Cardiac fibroblast (primary cell): ENCODE measurements at regions not wholly inside any gene's neighbourhood (a gene's known extent, or its start where the extent isn't known, plus 50 kb on each side); places are given as distances from the start of the nearest gene placed in this dataset.
A peak's percentile ranks its signal among the peaks of the same experiment; 100 is the strongest.

Source experiments
- DNase-seq, 2 donors: peaks; one replicate each; pipeline versions ENCODE4 v3.0.0 to v3.0.0-alpha.2; 2010; ENCODE audit warnings: low read depth in 2 of 2
- H3K4me3 ChIP-seq, 2 donors: replicated peaks in 1 of 2; 1 replicate in 1 of 2; 2 replicates in 1 of 2; pipeline ENCODE4 v1.5.1; 2011; ENCODE audit warnings: low read depth in 2 of 2, low read length in 2 of 2, mild to moderate bottlenecking in 2 of 2, moderate library complexity in 1 of 2
- TF ChIP-seq, protein P1 (sequence below): IDR thresholded peaks from one replicate; pipeline ENCODE4 v1.5.1; 2011; ENCODE audit warnings: low read depth, mild to moderate bottlenecking, low read length, inconsistent platforms

DNA sequence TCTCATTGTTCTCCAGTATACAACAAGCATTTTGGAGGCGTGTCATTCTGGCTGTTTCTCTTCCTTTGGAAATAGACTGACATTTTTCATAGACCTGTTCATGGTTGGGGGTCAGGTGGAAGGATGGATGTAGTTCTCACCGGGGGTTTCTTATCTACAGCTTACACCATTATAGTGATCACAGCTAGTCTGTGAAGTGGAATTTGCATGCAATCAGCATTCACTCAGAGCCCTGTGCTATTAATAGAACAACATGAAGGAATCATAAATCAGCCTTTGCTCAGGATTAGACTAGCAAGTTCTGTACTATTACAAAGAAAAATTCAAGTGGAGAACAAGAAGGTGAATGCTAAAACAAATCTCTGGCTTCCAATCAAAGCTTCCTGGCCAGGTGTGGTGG is 132.6 kb upstream of the PUDP start:
- TF ChIP-seq, protein P1, sequence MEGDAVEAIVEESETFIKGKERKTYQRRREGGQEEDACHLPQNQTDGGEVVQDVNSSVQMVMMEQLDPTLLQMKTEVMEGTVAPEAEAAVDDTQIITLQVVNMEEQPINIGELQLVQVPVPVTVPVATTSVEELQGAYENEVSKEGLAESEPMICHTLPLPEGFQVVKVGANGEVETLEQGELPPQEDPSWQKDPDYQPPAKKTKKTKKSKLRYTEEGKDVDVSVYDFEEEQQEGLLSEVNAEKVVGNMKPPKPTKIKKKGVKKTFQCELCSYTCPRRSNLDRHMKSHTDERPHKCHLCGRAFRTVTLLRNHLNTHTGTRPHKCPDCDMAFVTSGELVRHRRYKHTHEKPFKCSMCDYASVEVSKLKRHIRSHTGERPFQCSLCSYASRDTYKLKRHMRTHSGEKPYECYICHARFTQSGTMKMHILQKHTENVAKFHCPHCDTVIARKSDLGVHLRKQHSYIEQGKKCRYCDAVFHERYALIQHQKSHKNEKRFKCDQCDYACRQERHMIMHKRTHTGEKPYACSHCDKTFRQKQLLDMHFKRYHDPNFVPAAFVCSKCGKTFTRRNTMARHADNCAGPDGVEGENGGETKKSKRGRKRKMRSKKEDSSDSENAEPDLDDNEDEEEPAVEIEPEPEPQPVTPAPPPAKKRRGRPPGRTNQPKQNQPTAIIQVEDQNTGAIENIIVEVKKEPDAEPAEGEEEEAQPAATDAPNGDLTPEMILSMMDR = no peak
- H3K4me3 ChIP-seq = no peak overlapping the region
- DNase-seq = no peak

DNA sequence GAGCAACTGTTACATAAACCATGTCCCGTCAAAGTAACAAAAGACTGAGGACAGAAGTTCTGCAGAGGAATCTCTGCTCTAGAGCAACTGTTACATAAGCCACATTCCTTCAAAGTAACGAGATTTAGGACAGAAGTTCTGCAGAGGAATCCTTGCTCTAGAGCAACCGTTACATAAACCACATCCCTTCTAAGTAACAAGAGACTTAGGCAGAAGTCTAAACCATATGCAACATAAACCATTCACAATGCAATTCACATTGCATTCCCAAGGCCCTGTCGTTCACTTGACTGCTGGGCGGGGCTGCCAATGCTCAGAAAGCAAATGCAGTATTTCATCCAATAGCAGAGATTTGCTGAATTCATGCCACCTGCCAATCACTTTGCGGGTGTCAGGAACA is 124.4 kb upstream of the PUDP start:
- TF ChIP-seq, protein P1 = no peak
- H3K4me3 ChIP-seq = no peak overlapping the region
- DNase-seq = no peak

DNA sequence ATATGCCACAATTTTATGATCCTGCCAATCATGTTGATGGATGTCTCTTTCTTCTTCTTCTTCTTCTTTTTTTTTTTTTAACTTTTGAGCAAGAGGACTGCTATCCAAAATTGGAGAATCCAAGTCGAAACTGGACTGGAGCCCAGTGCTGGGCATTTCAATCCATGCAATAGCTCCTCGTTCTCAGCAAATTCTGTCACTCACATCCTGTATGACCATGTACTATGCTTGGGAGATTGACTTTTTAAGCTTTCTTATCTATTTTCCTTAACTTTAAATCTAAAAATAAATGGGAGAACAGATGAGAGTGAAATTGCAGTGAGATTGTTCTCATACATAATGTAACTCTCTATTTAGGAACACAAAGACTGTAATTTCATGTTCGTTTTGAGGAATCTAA is 123.0 kb upstream of the PUDP start:
- TF ChIP-seq, protein P1 = no peak
- H3K4me3 ChIP-seq = no peak overlapping the region
- DNase-seq = no peak

DNA sequence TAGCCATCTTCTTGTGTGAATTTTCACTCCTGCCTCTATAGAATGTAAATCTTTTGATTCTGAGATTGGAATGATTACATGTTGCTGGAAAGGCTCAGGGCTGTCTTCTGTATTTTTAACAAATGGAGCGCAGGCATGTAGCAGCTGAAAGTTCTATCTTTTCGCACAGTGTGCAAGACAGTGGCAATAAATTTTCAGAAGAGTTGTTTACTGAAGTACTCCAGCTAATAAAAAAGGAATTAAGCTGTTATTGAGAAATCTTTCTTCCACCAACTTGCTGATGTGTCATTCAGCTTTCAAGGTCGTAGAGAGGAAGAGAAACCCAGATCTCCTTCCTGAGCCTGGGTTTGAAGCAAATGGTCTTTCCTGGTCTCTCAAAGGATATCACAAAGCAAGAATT is 122.0 kb upstream of the PUDP start:
- TF ChIP-seq, protein P1 = no peak
- peak in 1 of 2 donors; percentile 4 for DNase-seq
- no peak overlapping the region for H3K4me3 ChIP-seq

DNA sequence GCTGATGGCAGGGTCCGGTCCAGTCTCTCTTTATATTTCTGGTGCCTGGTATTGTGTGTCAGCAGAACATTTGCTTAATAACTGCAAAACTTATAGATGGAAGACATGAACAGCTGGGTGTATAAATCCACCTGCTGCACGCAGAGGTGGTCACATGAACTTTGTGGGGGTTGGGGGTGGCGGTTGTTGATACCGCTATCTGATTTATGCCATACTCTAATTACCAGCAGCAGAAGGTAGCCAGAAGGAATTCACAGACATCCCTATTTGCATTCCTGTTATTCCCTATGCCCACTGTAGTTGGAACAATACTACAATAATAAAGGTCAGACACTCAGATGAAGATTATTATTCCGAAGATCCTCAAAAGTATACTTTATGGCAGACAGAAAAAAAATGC is 121.6 kb upstream of the PUDP start:
- no peak overlapping the region for H3K4me3 ChIP-seq
- TF ChIP-seq, protein P1 = no peak
- no peak for DNase-seq

DNA sequence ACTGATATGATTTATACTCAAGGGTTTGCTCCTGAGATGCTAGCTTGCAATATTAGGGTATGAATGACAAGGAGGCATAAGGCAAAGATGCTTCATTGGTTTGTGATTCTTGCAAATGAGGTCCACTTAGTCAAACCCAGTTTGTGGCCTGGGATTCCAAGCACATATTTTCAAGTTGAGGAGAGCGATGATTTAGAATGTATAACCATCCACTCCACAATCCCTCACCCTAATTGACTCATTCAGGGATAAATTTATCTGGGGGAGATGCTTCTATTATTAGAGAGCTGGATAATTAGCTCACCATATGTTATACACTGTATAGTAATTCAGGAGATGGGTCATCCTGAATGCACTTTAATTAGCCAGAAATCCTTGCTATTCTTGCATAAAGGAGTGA is 118.3 kb upstream of the PUDP start:
- DNase-seq = no peak
- TF ChIP-seq, protein P1 = no peak
- H3K4me3 ChIP-seq = no peak overlapping the region

DNA sequence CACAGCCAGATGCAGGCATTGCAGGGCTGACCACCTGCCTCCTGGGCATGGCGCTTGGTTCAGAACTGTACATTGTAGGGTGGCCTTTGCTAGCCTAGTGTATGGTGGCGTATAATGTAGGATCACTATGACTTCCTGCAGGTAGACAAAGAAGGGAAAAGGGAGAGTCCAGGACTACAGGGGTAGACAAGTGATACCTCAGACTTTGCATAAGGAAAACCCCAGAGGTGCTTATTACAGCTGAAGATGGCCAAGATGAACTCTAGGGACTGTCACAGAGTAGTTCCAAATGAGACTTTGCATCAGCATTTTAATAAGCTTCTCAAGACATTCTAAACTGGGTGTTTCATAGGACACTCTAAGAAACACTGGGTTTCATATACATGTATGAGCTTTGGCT is 116.4 kb upstream of the PUDP start:
- no peak for DNase-seq
- TF ChIP-seq, protein P1 = no peak
- no peak overlapping the region for H3K4me3 ChIP-seq
